Peyer's patch (tissue), 4 donors: ENCODE measurements at regions not wholly inside any gene's neighbourhood (a gene's known extent, or its start where the extent isn't known, plus 50 kb on each side); places are given as distances from the start of the nearest gene placed in this dataset.
A peak's percentile ranks its signal among the peaks of the same experiment; 100 is the strongest.

Experiments used
- DNase-seq, 3 donors: peaks; one replicate each; pipeline ENCODE4 v3.0.0-alpha.2; 2017 to 2019
- H3K27ac ChIP-seq, 4 donors: fragments of 200-600 bp; sonication (generic); one replicate each; pipeline ENCODE4 v1.5.1; 2016 to 2019
- H3K27me3 ChIP-seq, 2 donors: fragments of 200-600 bp; sonication (generic); one replicate each; pipeline ENCODE4 v1.5.1; 2019
- H3K36me3 ChIP-seq, 3 donors: fragments of 200-600 bp; sonication (generic); one replicate each; pipeline ENCODE4 v1.5.1; 2016 to 2019
- H3K4me1 ChIP-seq, 4 donors: fragments of 200-600 bp; sonication (generic); one replicate each; pipeline ENCODE4 v1.5.1; 2016 to 2019
- H3K4me3 ChIP-seq, 4 donors: fragments of 200-600 bp; sonication (generic); 1 replicate in 3 of 4; 2 replicates in 1 of 4; pipeline ENCODE4 v1.5.1; 2016 to 2019; ENCODE audit warnings: mild to moderate bottlenecking in 1 of 4
- H3K9me3 ChIP-seq, 4 donors: fragments of 200-600 bp; sonication (generic); one replicate each; pipeline ENCODE4 v1.5.1; 2016 to 2019; ENCODE audit warnings: mild to moderate bottlenecking in 1 of 4
- CTCF ChIP-seq, 6 experiments: fragments of 450-650 bp in 4 of 6; fragments of 200-600 bp in 2 of 6; sonication (generic) in 1 of 6; IDR thresholded peaks; one replicate each; pipeline ENCODE4 v1.5.1; 2017 to 2019; ENCODE audit warnings: antibody characterized with exemption in 6 of 6, mild to moderate bottlenecking in 3 of 6, moderate library complexity in 1 of 6
- POLR2A ChIP-seq, 2 donors: fragments of 450-650 bp; IDR thresholded peaks; one replicate each; pipeline ENCODE4 v1.5.1; 2017; ENCODE audit warnings: antibody characterized with exemption in 2 of 2, mild to moderate bottlenecking in 2 of 2, moderate library complexity in 2 of 2

GRCh38 chr2:486371-486770 is 190.8 kb downstream of the TMEM18 start:
- no peak overlapping the region for H3K27ac ChIP-seq
- TF ChIP-seq CTCF (IDR thresholded peaks at IDR 0.05) (no peak), POLR2A (IDR thresholded peaks at IDR 0.05) (no peak)

GRCh38 chr2:481388-481787 is 193.5 kb upstream of the ALKAL2 start:
- Histone ChIP-seq H3K9me3 (no peaks in the 10 kb centered on the region), H3K4me3 (no peak overlapping the region), H3K27me3 (no peaks in the 10 kb centered on the region), H3K36me3 (no peaks in the 10 kb centered on the region), H3K27ac (no peak overlapping the region), H3K4me1 (no peaks in the 10 kb centered on the region)
- TF ChIP-seq CTCF (IDR thresholded peaks at IDR 0.05) (no peak), POLR2A (IDR thresholded peaks at IDR 0.05) (no peak)
- DNase-seq = no peak

More at GRCh38 chr2:486371-486770, 190.8 kb downstream of the TMEM18 start:
- no peaks in the 10 kb centered on the region for H3K27me3 ChIP-seq
- no peak for DNase-seq
- H3K36me3 ChIP-seq = no peaks in the 10 kb centered on the region
- H3K9me3 ChIP-seq = no peaks in the 10 kb centered on the region
- no peaks in the 10 kb centered on the region for H3K4me1 ChIP-seq
- no peak overlapping the region for H3K4me3 ChIP-seq

GRCh38 chr2:479490-480176 is 191.7 kb upstream of the ALKAL2 start:
- H3K9me3 ChIP-seq = no peaks in the 10 kb centered on the region
- TF ChIP-seq POLR2A (IDR thresholded peaks at IDR 0.05) (no peak), CTCF (IDR thresholded peaks at IDR 0.05) (no peak)
- H3K36me3 ChIP-seq = no peaks in the 10 kb centered on the region
- H3K27ac ChIP-seq = no peak overlapping the region
- H3K27me3 ChIP-seq = no peaks in the 10 kb centered on the region
- H3K4me1 ChIP-seq = no peaks in the 10 kb centered on the region
- DNase-seq = no peak
- peak overlapping the region in 1 of 4 donors; percentile 33 for H3K4me3 ChIP-seq

GRCh38 chr2:479031-479430 is 191.1 kb upstream of the ALKAL2 start:
- H3K36me3 ChIP-seq = no peaks in the 10 kb centered on the region
- DNase-seq = no peak
- no peak overlapping the region for H3K4me3 ChIP-seq
- TF ChIP-seq CTCF (IDR thresholded peaks at IDR 0.05) = no peak
- TF ChIP-seq POLR2A (IDR thresholded peaks at IDR 0.05) = no peak
- H3K4me1 ChIP-seq = no peaks in the 10 kb centered on the region
- no peaks in the 10 kb centered on the region for H3K9me3 ChIP-seq
- no peak overlapping the region for H3K27ac ChIP-seq
- H3K27me3 ChIP-seq = no peaks in the 10 kb centered on the region

GRCh38 chr2:471560-471959 is 183.7 kb upstream of the ALKAL2 start:
- Histone ChIP-seq H3K36me3 (no peaks in the 10 kb centered on the region), H3K27ac (no peak overlapping the region), H3K4me1 (peaks cover 0 to 11% (median 0%) of the 10 kb centered on the region in 4 donors), H3K27me3 (peaks cover 0 to 5% of the 10 kb centered on the region in 2 donors), H3K4me3 (no peak overlapping the region), H3K9me3 (peaks cover 0 to 4% (median 0%) of the 10 kb centered on the region in 4 donors)
- no peak for TF ChIP-seq CTCF (IDR thresholded peaks at IDR 0.05)
- DNase-seq = no peak
